Upper lobe of left lung (tissue), 4 donors: ENCODE measurements at regions not wholly inside any gene's neighbourhood (a gene's known extent, or its start where the extent isn't known, plus 50 kb on each side); places are given as distances from the start of the nearest gene placed in this dataset.

Experiments
- CTCF ChIP-seq, 6 experiments: fragments of 450-650 bp in 4 of 6; fragments of 200-600 bp in 2 of 6; sonication (generic) in 2 of 6; IDR thresholded peaks; one replicate each; pipeline ENCODE4 v1.5.1; 2016 to 2019; ENCODE audit warnings: antibody characterized with exemption in 6 of 6
- EP300 ChIP-seq, 4 donors: sonication (generic); formaldehyde crosslinking; IDR thresholded peaks; one replicate each; pipeline ENCODE4 v1.5.1; 2017; ENCODE audit warnings: antibody characterized with exemption in 4 of 4, control low read depth in 2 of 4
- POLR2AphosphoS5 ChIP-seq, 2 donors: sonication (generic); formaldehyde crosslinking; IDR thresholded peaks; one replicate each; pipeline ENCODE4 v1.5.1; 2017; ENCODE audit warnings: antibody characterized with exemption in 2 of 2

DNA sequence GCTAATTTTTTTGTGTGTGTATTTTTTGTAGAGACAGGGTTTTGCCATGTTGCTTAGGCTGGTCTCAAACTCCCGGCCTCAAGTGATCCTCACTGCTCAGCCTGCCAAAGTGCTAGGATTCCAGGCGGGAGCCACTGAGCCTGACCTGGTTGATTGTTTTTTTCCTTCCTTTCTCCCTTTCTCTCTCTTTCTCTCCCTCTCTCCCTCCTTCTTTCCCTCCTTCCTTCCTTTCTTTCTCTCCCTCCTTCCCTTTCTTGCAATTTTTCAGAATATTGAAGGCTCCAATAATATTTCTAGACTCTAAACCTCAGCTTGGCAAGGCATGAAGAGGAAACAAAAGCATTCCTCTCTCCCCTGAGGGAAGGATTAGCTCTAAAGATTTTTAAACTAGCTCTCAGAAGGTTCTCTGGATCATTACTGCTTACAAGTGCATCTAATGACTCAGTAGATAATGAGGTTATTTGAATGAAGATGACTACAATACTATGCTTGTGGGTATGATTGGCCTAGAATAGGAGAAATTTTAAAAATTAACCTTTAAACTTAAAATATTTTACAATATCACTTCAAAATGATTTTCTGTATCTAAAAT, 68.5 kb upstream of the GADD45A start:
- TF ChIP-seq CTCF (IDR thresholded peaks at IDR 0.05) (no peak), POLR2AphosphoS5 (IDR thresholded peaks at IDR 0.05) (no peak), EP300 (IDR thresholded peaks at IDR 0.05) (no peak)
